ENCODE measurements at regions not wholly inside any gene's neighbourhood (a gene's known extent, or its start where the extent isn't known, plus 50 kb on each side); places are given as distances from the start of the nearest gene placed in this dataset.

DNA sequence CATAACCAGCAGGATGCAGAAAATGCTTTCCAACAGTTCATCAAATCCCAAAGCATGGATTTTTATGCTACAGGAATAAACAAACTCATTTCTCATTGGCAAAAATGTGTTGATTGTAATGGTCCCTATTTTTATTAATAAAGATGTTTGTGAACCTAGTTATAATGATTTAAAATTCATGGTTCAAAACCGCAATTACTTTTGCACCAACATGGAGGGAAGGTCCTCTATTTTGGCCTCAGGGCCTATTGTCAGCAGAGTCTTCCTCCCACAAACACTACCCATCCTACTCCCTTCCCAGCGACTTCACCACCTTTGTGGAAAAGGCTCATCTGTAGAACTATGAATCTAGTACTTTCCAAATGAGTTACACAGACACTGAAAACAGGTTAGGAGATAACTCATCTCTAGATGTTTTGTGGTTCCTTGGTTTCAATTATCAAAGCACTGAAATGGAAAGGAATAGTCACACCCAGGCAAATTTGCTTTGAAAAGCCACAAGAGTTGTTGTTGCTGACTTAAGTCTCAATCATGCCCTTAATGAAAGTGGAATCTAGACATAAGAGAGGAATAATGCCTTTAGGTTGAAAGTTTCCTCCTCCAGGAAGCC lies 59.4 kb upstream of the FRMD4A start:
- no peak for DNase-seq

DNA sequence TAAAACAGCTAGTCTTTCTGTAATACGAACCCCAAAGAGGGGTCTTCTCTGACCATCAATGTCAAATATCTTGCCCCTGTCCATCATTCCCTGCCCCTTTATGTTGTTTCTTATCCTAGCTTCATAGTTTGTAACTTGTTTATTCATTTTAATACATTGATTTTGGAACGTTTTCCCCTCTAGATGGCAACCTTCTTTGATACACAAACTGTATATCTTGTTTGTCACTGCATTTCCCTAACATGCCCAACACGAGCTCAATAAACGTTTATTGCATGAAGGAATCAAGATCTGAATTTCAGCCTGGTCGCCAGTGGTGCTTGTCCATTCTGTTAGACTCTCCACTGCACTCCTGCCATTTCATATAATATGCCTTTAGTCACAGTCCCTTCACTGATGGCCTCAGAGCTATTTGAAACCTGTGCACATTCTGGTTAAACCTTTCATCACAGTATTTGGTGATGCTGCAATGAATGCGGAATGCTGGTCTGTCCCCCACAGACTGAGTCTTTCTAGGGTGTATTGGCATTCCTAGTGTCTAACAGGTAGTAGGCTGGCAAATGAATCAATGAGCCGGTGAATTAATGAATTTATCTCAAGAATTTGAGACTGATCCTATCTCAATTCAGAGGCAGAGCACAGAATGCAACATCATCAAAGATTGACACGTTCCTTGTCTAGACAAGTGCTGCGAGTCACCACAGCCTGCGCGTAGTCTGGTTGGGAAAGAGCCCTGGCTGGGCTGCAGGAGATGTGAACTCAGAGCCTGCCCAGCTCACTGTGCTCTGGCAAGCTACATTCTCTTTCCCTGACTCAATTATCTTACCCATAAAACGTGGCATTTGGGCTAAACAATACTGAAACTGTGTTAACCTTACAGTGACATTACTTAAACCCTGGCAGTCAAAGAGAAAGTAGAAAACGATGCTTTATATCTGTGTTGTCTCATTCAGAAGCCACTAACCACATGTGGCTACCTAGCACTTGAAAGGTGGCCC lies 55.2 kb upstream of the FRMD4A start:
- DNase-seq = peak; percentile 96

DNA sequence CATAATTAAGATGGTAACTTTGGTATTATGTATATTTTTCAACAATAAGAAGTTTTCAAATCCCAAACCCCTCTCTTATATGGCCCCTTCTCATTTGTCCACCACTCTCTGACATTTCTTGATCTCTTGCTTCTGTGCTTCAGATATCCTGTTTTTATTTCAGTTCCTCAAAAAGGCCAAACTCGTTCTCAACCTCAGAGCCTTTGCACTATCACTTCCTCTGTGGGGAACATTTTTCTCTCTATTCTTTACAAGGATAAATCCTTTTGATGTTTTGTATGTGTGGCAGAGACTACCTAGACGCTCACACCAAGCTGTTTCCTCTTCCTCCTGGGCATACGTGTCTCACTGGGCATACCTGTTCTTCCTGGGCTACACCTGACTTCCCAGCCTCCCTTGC lies 54.2 kb upstream of the FRMD4A start:
- no peak for DNase-seq

DNA sequence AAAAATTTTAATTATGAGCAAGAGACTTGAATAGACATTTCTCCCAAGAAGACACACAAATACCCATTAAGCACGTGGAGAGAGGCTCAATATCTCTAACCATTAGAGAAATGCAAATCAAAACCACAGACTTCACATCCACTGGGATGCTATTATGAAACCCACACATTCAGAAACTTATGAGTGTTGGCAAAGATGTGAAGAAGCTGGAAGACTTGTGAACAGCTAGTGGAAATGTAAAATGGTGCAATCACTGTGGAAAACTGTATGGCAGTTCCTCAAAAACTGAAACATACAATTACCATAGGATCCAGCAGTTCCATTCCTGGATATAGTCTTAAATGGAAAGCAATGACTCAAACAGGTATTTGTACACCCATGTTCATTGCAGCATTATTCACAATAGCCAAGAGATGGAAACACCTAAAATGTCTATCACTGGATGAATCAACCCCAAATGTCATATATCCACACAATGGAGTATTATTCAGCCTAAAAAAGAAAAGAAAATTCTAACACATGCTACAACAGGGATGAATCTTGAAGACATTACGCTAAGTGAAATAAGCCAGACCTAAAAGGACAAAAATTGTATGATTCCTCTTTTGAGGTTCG lies 53.5 kb upstream of the FRMD4A start:
- DNase-seq = no peak

DNA sequence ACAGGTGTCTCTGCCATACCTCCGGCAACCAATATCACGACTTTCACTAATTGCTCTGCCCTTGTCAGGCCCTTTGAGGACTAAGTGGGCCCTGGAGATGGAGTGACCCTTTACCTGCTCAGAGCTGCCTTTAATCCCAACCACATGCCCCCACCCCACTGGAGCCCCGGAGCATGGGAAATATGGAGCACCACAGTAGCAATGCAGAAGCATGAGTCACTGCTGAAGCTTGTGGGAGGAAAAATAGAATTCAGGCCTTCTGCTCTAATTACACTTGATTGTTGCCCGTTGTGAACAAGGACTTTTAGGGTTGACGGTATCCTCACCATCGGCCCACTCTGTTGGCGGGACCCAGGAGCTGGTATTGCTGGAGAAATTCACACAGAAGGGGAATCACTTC lies 52.5 kb upstream of the FRMD4A start:
- DNase-seq = no peak

DNA sequence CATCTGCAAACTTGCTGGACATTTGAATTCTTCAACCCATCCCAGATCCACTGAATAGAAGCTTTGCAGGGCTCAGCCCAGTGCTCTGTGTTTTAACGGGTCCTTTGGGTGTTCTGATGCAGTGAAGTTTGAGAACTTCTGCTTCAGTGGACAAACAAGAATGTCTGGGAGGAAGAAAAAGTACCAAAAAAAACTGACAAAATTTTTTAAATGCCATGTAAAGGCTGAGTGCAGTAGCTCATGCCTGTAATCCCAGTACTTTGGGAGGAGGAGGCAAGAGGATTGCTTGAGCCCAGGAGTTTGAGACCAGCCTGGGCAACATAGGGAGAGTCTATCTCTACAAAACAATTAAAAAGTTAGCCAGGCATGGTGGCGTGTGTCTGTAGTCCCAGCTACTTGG lies 51.8 kb upstream of the FRMD4A start:
- DNase-seq = no peak

DNA sequence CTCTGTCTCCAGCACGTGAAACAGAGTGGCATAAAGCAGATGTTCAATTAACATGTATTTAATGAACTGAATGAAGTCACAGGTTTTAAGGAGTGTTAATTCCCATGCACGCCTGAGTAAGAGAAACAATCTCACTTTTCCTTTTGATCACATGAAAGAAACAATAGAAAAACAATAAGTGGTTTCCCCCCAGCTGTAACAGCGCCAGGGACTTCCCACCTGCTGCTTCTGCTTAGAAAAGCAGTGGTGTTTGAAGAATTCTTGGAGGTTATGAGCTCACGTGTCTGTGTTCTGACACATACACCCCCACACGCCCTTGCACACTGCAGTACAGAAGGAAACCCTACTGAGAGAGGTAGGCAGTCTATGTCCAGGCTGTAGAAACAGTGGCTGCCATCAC lies 51.3 kb upstream of the FRMD4A start:
- DNase-seq = no peak

DNA sequence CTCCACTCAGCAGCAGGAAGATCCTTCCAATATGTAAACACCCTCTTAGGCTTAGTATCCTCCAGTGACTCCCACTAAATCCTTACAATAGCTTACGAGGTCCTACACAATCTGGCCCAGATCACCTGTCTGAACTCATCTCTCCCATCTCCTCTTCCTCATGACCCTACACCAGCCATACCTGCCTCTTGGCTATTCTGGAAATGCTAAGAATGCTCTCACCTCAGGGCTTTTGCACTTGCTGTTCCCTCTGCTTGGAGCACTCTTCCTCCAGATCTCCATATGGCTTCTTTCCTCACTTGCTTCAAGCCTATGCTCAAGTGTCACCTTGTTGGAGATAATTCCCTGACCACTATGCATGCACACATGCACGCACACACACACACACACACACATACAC lies 50.8 kb upstream of the FRMD4A start:
- DNase-seq = no peak

DNA sequence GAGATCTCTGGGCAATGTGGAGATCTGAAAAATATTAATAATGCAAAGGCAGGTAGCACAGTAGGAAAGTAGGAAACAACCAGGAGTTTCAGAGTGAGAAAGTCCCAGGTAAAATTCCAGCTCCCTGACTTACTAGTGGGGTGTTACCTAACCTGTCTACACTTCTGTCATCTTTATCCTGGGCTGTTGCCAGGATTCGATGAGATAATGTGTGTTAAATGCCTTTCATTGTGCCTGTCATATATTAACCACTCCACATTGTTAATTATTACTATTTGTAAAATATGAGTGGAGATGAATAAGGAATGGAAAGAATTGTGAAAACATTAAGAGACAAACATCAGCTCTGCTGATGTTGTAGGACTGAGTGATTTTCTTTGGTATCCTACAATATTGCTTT lies 50.0 kb upstream of the FRMD4A start:
- DNase-seq = no peak
